ENCODE measurements at regions not wholly inside any gene's neighbourhood (a gene's known extent, or its start where the extent isn't known, plus 50 kb on each side); places are given as distances from the start of the nearest gene placed in this dataset.

DNA sequence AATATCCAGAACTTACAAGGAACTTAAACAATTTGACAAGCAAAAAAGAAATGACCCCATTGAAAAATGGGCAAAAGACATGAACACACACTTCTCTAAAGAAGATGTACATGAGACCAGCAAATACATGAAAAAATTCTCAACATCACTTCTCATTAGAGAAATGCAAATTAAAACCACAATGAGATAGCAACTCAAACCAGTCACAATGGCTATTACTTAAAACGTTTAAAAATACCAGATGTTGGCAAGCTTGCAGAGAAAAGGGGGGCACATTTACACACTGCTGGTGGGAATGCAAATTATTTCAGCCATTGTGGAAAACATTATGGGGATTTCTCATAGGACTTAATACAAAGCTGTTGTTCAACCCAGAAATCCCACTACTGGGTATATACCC is 1634.0 kb downstream of the NCAM2 start:
- Histone ChIP-seq H3K27ac (ENCODE audit: low read depth, low read length) (no peak overlapping the region), H3K9me3 (ENCODE audit: control insufficient read depth, insufficient read depth, low read length) (peaks cover 10% of the 10 kb centered on the region; the same call in 1 of the 2 replicates), H3K4me3 (ENCODE audit: low read depth, low read length) (no peak overlapping the region), H3K27me3 (ENCODE audit: control insufficient read depth, insufficient read depth, low read length) (no peaks in the 10 kb centered on the region)
- CTCF ChIA-PET = no interaction called here
- TF ChIP-seq, protein P1, sequence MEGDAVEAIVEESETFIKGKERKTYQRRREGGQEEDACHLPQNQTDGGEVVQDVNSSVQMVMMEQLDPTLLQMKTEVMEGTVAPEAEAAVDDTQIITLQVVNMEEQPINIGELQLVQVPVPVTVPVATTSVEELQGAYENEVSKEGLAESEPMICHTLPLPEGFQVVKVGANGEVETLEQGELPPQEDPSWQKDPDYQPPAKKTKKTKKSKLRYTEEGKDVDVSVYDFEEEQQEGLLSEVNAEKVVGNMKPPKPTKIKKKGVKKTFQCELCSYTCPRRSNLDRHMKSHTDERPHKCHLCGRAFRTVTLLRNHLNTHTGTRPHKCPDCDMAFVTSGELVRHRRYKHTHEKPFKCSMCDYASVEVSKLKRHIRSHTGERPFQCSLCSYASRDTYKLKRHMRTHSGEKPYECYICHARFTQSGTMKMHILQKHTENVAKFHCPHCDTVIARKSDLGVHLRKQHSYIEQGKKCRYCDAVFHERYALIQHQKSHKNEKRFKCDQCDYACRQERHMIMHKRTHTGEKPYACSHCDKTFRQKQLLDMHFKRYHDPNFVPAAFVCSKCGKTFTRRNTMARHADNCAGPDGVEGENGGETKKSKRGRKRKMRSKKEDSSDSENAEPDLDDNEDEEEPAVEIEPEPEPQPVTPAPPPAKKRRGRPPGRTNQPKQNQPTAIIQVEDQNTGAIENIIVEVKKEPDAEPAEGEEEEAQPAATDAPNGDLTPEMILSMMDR (IDR thresholded peaks at IDR 0.05; ENCODE audit: low read depth, low read length) = no peak
- DNase-seq (ENCODE audit: low read depth, low spot score) = no peak
- POLR2A ChIA-PET = no interaction called here

DNA sequence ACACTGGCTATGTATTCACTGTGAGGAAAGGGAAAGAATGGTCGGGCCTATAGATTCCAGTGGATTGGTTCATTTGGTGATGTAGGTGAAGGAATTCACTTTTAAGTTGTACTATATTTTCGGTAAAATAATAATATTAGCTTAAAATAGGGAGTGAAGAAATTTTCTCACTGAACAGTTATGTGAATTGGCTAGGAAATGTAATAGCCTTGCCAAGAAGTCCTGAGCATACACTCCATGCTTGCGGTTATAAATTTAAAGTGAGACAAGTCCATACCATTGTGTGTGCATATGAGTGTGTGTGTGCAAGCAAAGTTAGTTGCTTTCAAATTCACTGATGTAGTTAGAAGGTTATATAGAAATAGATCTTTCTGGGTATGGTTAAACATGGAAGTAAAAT is 1651.0 kb downstream of the NCAM2 start:
- POLR2A ChIA-PET = no interaction called here
- CTCF ChIA-PET = no interaction called here

DNA sequence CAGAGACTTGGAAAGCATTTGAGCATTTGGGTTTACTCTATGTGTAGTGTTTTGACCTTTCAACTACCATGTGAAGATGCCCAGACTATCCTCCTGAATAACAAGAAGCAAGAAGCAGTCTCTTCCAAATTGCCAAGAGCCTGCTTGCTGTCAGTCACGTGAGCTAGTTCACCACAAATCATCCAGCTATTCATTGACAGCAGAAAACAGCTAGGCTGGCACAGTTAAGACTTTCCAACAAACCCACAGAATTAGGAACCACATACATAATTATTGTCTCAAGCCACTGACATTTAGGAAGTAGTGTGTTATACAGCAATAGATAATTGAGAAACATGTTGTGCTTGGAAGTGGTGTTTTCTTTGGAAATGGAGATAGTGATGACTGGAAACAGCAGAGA is 1652.0 kb downstream of the NCAM2 start:
- Histone ChIP-seq H3K27me3 (ENCODE audit: control insufficient read depth, insufficient read depth, low read length) (no peaks in the 10 kb centered on the region), H3K4me3 (ENCODE audit: low read depth, low read length) (no peak overlapping the region), H3K9me3 (ENCODE audit: control insufficient read depth, insufficient read depth, low read length) (peaks cover 10% of the 10 kb centered on the region; the same call in 1 of the 2 replicates), H3K27ac (ENCODE audit: low read depth, low read length) (no peak overlapping the region)
- TF ChIP-seq, protein P1 (IDR thresholded peaks at IDR 0.05; ENCODE audit: low read depth, low read length) = no peak
- DNase-seq (ENCODE audit: low read depth, low spot score) = no peak
- ChIA-PET POLR2A (no interaction called here), CTCF (no interaction called here)

More for the DNA sequence above, 1651.0 kb downstream of the NCAM2 start:
- Histone ChIP-seq H3K4me3 (ENCODE audit: low read depth, low read length) (no peak overlapping the region), H3K27ac (ENCODE audit: low read depth, low read length) (no peak overlapping the region), H3K27me3 (ENCODE audit: control insufficient read depth, insufficient read depth, low read length) (no peaks in the 10 kb centered on the region), H3K9me3 (ENCODE audit: control insufficient read depth, insufficient read depth, low read length) (peaks cover 10% of the 10 kb centered on the region; the same call in 1 of the 2 replicates)
- TF ChIP-seq, protein P1 (IDR thresholded peaks at IDR 0.05; ENCODE audit: low read depth, low read length) = no peak
- no peak for DNase-seq (ENCODE audit: low read depth, low spot score)

DNA sequence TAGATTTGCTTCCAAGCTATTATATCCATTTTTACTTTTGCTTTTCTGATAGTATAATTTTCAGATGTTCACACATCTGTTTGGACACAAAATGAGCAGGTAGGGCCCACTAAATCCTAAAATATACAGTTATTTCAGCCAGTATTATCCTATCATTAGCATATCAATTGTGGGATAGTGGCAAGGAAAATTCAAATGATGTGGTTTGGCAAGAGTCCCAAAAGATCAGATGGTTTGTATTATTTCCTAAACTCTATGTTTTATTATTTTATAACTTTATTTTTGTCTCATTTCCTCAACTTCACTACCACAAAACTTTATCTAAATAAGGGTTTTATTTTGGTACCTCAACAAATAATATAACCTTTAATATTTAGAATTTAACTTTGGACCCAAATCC is 1659.6 kb downstream of the NCAM2 start:
- POLR2A ChIA-PET = no interaction called here
- CTCF ChIA-PET = interaction anchor here (0.6 kb wide), 1 partner anchor 168 kb away, joined by 6 read pairs; no protein-coding TSS in a partner anchor
- no peak for DNase-seq (ENCODE audit: low read depth, low spot score)
- Histone ChIP-seq H3K27ac (ENCODE audit: low read depth, low read length) (no peak overlapping the region), H3K9me3 (ENCODE audit: control insufficient read depth, insufficient read depth, low read length) (peaks cover 5% of the 10 kb centered on the region; the same call in 1 of the 2 replicates), H3K4me3 (ENCODE audit: low read depth, low read length) (no peak overlapping the region), H3K27me3 (ENCODE audit: control insufficient read depth, insufficient read depth, low read length) (no peaks in the 10 kb centered on the region)
- TF ChIP-seq, protein P1 (IDR thresholded peaks at IDR 0.05; ENCODE audit: low read depth, low read length) = no peak

DNA sequence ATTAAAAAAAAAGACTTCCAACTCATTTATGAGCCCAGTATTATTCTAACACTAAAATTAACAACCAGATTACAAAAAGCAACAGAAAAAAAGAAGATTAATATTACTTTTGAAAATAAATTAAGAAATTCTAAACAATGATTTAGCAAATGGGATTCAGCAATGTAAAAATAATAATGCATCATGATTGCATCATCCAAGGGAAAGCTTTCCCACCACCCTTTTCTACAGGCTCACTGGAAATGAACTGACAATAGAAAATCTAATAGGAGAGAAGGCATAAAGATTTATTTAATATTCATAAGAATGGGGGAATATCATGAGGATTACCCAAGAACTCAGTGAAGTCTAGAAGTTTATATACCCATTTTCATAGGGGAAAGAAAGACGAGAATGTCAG is 1671.9 kb downstream of the NCAM2 start:
- no peak for DNase-seq (ENCODE audit: low read depth, low spot score)
- ChIA-PET CTCF (no interaction called here), POLR2A (no interaction called here)
- Histone ChIP-seq H3K9me3 (ENCODE audit: control insufficient read depth, insufficient read depth, low read length) (peaks cover 24% of the 10 kb centered on the region), H3K4me3 (ENCODE audit: low read depth, low read length) (no peak overlapping the region), H3K27me3 (ENCODE audit: control insufficient read depth, insufficient read depth, low read length) (no peaks in the 10 kb centered on the region), H3K27ac (ENCODE audit: low read depth, low read length) (no peak overlapping the region)
- TF ChIP-seq, protein P1 (IDR thresholded peaks at IDR 0.05; ENCODE audit: low read depth, low read length) = no peak

All from AG04450 (cell line).